PC-3 (cell line): ENCODE measurements at regions not wholly inside any gene's neighbourhood (a gene's known extent, or its start where the extent isn't known, plus 50 kb on each side); places are given as distances from the start of the nearest gene placed in this dataset.

ENCODE experiments used
- ATAC-seq: fragments of 200-7000 bp; cut with Tn5 transposase; 2 replicates; pipeline ENCODE4 v1.9.1; 2020; ENCODE audit warnings: mild to moderate bottlenecking, moderate library complexity
- BruUV-seq: library from RNA; stranded (reverse); fragments of 400-500 nt; replicated peaks from 2 replicates; lab custom pipeline; 2021; lab: Mats Ljungman, UMichigan
- CTCF ChIA-PET: fragments of 300-600 bp; sonication (Branson Sonifier 250); formaldehyde crosslinking; loops from one replicate; lab custom pipeline; 2022; ENCODE audit warnings: antibody characterized with exemption; lab: Charles Lee
- POLR2A ChIA-PET: fragments of 300-600 bp; sonication (Branson Sonifier 250); formaldehyde crosslinking; loops from one replicate; lab custom pipeline; 2022; ENCODE audit warnings: antibody characterized with exemption; ENCODE audit not compliant: unreplicated experiment; lab: Charles Lee
- DNase-seq: peaks from one replicate; pipeline ENCODE4 v3.0.0-alpha.2; 2015
- H2AFZ ChIP-seq: fragments of 300-600 bp; sonication (generic); 2 replicates; pipeline ENCODE4 v1.6.0; 2016; ENCODE audit warnings: antibody characterized with exemption, low read length
- H3F3A ChIP-seq: fragments of 300-600 bp; sonication (generic); one replicate; pipeline ENCODE4 v1.6.0; 2017; ENCODE audit warnings: antibody characterized with exemption, low read length, control low read depth, mild to moderate bottlenecking; ENCODE audit not compliant: unreplicated experiment
- H3K27ac ChIP-seq: fragments of 300-600 bp; sonication (generic); 2 replicates; pipeline ENCODE4 v1.5.1; 2016; ENCODE audit warnings: mild to moderate bottlenecking, low read length
- H3K27me3 ChIP-seq: fragments of 300-600 bp; sonication (generic); 2 replicates; pipeline ENCODE4 v1.6.1; 2016; ENCODE audit warnings: low read length, mixed read lengths
- H3K36me3 ChIP-seq: fragments of 300-600 bp; sonication (generic); 2 replicates; pipeline ENCODE4 v1.6.1; 2016; ENCODE audit warnings: low read depth, mixed run types, low read length, mixed read lengths
- H3K4me1 ChIP-seq: fragments of 300-600 bp; sonication (generic); 2 replicates; pipeline ENCODE4 v1.5.1; 2016; ENCODE audit warnings: low read length; ENCODE audit not compliant: insufficient read depth
- H3K4me2 ChIP-seq: fragments of 300-600 bp; sonication (generic); 2 replicates; pipeline ENCODE4 v1.6.0; 2016; ENCODE audit warnings: low read length
- H3K4me3 ChIP-seq: fragments of 300-600 bp; sonication (generic); 2 replicates; pipeline ENCODE4 v1.5.1; 2016; ENCODE audit warnings: mild to moderate bottlenecking, low read length, mixed read lengths
- H3K79me2 ChIP-seq: fragments of 300-600 bp; sonication (generic); 2 replicates; pipeline ENCODE4 v1.6.1; 2017; ENCODE audit warnings: low read length, mixed read lengths
- H3K9ac ChIP-seq: fragments of 300-600 bp; sonication (generic); 2 replicates; pipeline ENCODE4 v1.6.0; 2016; ENCODE audit warnings: mild to moderate bottlenecking, low read length
- H3K9me2 ChIP-seq: fragments of 300-600 bp; sonication (generic); replicated peaks from 2 replicates; pipeline ENCODE4 v1.6.1; 2016; ENCODE audit warnings: mixed run types, low read length, mixed read lengths
- H3K9me3 ChIP-seq: fragments of 300-600 bp; sonication (generic); 2 replicates; pipeline ENCODE4 v1.6.1; 2016; ENCODE audit warnings: low read length, mixed read lengths
- H4K20me1 ChIP-seq: fragments of 300-600 bp; sonication (generic); 2 replicates; pipeline ENCODE4 v1.6.1; 2016; ENCODE audit warnings: low read length, mixed read lengths
- EZH2 ChIP-seq: fragments of 300-600 bp; sonication (generic); IDR thresholded peaks from one replicate; pipeline ENCODE4 v1.6.1; 2017; ENCODE audit warnings: antibody characterized with exemption, mild to moderate bottlenecking, low read length; ENCODE audit not compliant: unreplicated experiment
- EZH2phosphoT487 ChIP-seq: fragments of 300-600 bp; sonication (generic); IDR thresholded peaks from 2 replicates; pipeline ENCODE4 v1.6.1; 2018; ENCODE audit warnings: mild to moderate bottlenecking, antibody characterized with exemption, low read length, borderline replicate concordance
- intact Hi-C: fragments of 100-400 bp; cut with micrococcal nuclease; formaldehyde crosslinking; loops from 2 replicates; pipeline ENCODE4 v1.9.0; 2023
- TF ChIP-seq, protein P1 (sequence below): fragments of 300-600 bp; sonication (generic); conservative IDR thresholded peaks from 2 replicates; pipeline ENCODE4 v1.5.1; 2017; ENCODE audit warnings: antibody characterized with exemption, low read depth, mild to moderate bottlenecking, low read length

- H3F3A ChIP-seq, result no peaks in the 10 kb centered on the region
- H3K79me2 ChIP-seq, result no peaks in the 10 kb centered on the region
- peaks cover 37% of the 10 kb centered on the region for H3K27me3 ChIP-seq
- H3K4me1 ChIP-seq, result no peaks in the 10 kb centered on the region
- H3K4me3 ChIP-seq, result no peak overlapping the region
- H3K27ac ChIP-seq, result no peak overlapping the region
- H3K9me3 ChIP-seq, result no peaks in the 10 kb centered on the region
- no peaks in the 10 kb centered on the region for H3K9me2 ChIP-seq
- no peak overlapping the region for H3K4me2 ChIP-seq
- no peak for TF ChIP-seq EZH2
- TF ChIP-seq EZH2phosphoT487, result no peak
- TF ChIP-seq, protein P1, sequence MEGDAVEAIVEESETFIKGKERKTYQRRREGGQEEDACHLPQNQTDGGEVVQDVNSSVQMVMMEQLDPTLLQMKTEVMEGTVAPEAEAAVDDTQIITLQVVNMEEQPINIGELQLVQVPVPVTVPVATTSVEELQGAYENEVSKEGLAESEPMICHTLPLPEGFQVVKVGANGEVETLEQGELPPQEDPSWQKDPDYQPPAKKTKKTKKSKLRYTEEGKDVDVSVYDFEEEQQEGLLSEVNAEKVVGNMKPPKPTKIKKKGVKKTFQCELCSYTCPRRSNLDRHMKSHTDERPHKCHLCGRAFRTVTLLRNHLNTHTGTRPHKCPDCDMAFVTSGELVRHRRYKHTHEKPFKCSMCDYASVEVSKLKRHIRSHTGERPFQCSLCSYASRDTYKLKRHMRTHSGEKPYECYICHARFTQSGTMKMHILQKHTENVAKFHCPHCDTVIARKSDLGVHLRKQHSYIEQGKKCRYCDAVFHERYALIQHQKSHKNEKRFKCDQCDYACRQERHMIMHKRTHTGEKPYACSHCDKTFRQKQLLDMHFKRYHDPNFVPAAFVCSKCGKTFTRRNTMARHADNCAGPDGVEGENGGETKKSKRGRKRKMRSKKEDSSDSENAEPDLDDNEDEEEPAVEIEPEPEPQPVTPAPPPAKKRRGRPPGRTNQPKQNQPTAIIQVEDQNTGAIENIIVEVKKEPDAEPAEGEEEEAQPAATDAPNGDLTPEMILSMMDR, result no peak
- no peak overlapping the region for H2AFZ ChIP-seq
- H3K36me3 ChIP-seq, result no peaks in the 10 kb centered on the region
- no peak for ATAC-seq
- no peak for DNase-seq
- H3K9ac ChIP-seq, result no peak overlapping the region
- BruUV-seq, result no TSS peak
- ChIA-PET CTCF (no interaction called here), POLR2A (interaction anchor here (0.6 kb wide), 1 partner anchor 432 kb away, joined by 5 read pairs; no protein-coding TSS in a partner anchor)
- intact Hi-C loops, result no loop called here
- H4K20me1 ChIP-seq, result no peaks in the 10 kb centered on the region
Measured at GRCh38 chr9:126171641-126172040, 155.0 kb upstream of the MVB12B start.

DNA sequence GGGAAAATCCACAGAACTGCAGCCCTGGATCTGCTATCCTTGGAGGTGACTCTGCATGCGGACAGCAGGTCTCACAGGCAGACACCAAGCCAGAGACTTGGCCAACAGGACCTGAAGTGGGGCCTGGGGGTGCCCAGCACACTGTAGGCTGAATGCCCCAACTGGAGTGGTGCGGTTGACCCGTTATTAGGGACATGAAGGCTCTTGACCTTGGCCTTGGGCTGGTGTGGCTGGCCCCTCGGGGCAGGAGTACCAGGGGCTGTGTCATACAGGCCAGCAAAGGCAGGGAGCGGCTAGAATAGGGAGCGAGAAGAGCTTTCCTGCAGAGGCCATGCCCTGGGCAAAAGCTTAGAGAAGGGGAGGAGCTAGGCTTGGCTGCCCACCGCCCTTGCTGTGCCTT lies 153.2 kb upstream of the MVB12B start:
- CTCF ChIA-PET, result no interaction called here
- no TSS peak for BruUV-seq
- no peak for DNase-seq

DNA sequence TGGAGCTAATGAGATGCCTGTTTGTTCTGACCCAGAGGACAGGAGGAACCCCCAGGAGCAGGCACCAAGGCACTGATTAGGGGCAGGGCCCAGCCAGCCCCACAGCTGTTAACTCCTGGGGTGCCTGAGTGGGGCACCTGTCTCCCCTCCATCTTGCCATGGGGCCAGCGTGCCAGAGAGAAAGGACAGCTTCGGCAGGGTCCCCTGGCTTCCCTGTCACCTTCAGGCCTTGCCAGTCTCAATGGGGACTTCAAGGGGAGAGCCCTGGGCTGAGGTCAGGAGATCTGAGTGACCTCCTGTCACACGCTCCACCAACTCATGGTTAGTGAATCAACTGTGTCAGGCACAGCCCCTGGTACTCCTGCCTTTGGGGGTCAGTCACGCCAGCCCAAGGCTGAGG lies 152.7 kb upstream of the MVB12B start:
- no peak overlapping the region for H3K27ac ChIP-seq
- CTCF ChIA-PET, result no interaction called here
- intact Hi-C loops, result no loop called here
- POLR2A ChIA-PET, result no interaction called here
- H3K36me3 ChIP-seq, result no peaks in the 10 kb centered on the region
- H3K79me2 ChIP-seq, result no peaks in the 10 kb centered on the region
- H3K4me2 ChIP-seq, result no peak overlapping the region
- H3K27me3 ChIP-seq, result peaks cover 17% of the 10 kb centered on the region
- no peak overlapping the region for H3K4me3 ChIP-seq
- no peaks in the 10 kb centered on the region for H3K4me1 ChIP-seq
- no peak overlapping the region for H3K9ac ChIP-seq
- BruUV-seq, result no TSS peak
- ATAC-seq (no peak), DNase-seq (no peak)
- H3K9me2 ChIP-seq, result no peaks in the 10 kb centered on the region
- TF ChIP-seq, protein P1, result no peak
- TF ChIP-seq EZH2phosphoT487, result no peak
- H3F3A ChIP-seq, result no peaks in the 10 kb centered on the region
- H2AFZ ChIP-seq, result no peak overlapping the region
- no peaks in the 10 kb centered on the region for H4K20me1 ChIP-seq
- H3K9me3 ChIP-seq, result no peaks in the 10 kb centered on the region

More for the DNA sequence above, 153.2 kb upstream of the MVB12B start:
- no peak overlapping the region for H3K27ac ChIP-seq
- no peak overlapping the region for H3K9ac ChIP-seq
- no peaks in the 10 kb centered on the region for H3K9me3 ChIP-seq
- no peaks in the 10 kb centered on the region for H4K20me1 ChIP-seq
- H3K9me2 ChIP-seq, result no peaks in the 10 kb centered on the region
- no peaks in the 10 kb centered on the region for H3K79me2 ChIP-seq
- no peak for ATAC-seq
- H3K4me2 ChIP-seq, result no peak overlapping the region
- no peak overlapping the region for H2AFZ ChIP-seq
- intact Hi-C loops, result no loop called here
- no peaks in the 10 kb centered on the region for H3K4me1 ChIP-seq
- TF ChIP-seq, protein P1, result no peak
- TF ChIP-seq EZH2, result no peak
- TF ChIP-seq EZH2phosphoT487, result no peak
- H3K4me3 ChIP-seq, result no peak overlapping the region
- peaks cover 23% of the 10 kb centered on the region for H3K27me3 ChIP-seq
- no peaks in the 10 kb centered on the region for H3K36me3 ChIP-seq
- POLR2A ChIA-PET, result no interaction called here
- no peaks in the 10 kb centered on the region for H3F3A ChIP-seq
